SU-DHL-6 (cell line): ENCODE measurements at regions not wholly inside any gene's neighbourhood (a gene's known extent, or its start where the extent isn't known, plus 50 kb on each side); places are given as distances from the start of the nearest gene placed in this dataset.

Experiments used
- H2AFZ ChIP-seq: fragments of 200-600 bp; sonication (generic); 2 replicates; pipeline ENCODE4 v1.6.1; 2014; ENCODE audit warnings: low read depth, mild to moderate bottlenecking, moderate library complexity, mixed read lengths, antibody characterized with exemption, low read length; ENCODE audit not compliant: severe bottlenecking
- H3F3A ChIP-seq: fragments of 200-600 bp; shearing (Covaris generic); 2 replicates; pipeline ENCODE4 v1.6.0; 2016; ENCODE audit warnings: antibody characterized with exemption, mild to moderate bottlenecking; ENCODE audit not compliant: insufficient read depth
- H3K27ac ChIP-seq: fragments of 200-600 bp; sonication (generic); 2 replicates; pipeline ENCODE4 v1.5.1; 2016; ENCODE audit warnings: low read depth, mild to moderate bottlenecking, low read length, moderate library complexity, mixed read lengths
- H3K27me3 ChIP-seq: fragments of 200-600 bp; sonication (generic), shearing (Covaris generic); 2 replicates; pipeline ENCODE4 v1.6.0; 2014; ENCODE audit warnings: mild to moderate bottlenecking, low read length
- H3K36me3 ChIP-seq: fragments of 200-600 bp; sonication (generic); 2 replicates; pipeline ENCODE4 v1.6.1; 2014; ENCODE audit warnings: mild to moderate bottlenecking, low read length, mixed read lengths
- H3K4me2 ChIP-seq: fragments of 300-600, 200-600 bp; shearing (Covaris generic), sonication (generic); 2 replicates; pipeline ENCODE4 v1.6.0; 2014; ENCODE audit warnings: low read length, low read depth, mild to moderate bottlenecking; ENCODE audit not compliant: poor library complexity, severe bottlenecking
- H3K4me3 ChIP-seq: fragments of 200-600 bp; sonication (generic); 2 replicates; pipeline ENCODE4 v1.5.1; 2014; ENCODE audit warnings: antibody characterized with exemption, low read length, mild to moderate bottlenecking, mixed read lengths; ENCODE audit not compliant: insufficient read depth, poor library complexity, severe bottlenecking
- H3K79me2 ChIP-seq: fragments of 200-600 bp; sonication (generic); 2 replicates; pipeline ENCODE4 v1.6.1; 2014; ENCODE audit warnings: mild to moderate bottlenecking, low read length, moderate library complexity; ENCODE audit not compliant: insufficient read depth
- H3K9ac ChIP-seq: fragments of 200-600 bp; sonication (generic); 2 replicates; pipeline ENCODE4 v1.7.0; 2014; ENCODE audit warnings: mild to moderate bottlenecking, low read length
- H3K9me2 ChIP-seq: fragments of 200-600 bp; sonication (generic); replicated peaks from 2 replicates; pipeline ENCODE4 v1.6.1; 2014; ENCODE audit warnings: low read length; ENCODE audit not compliant: insufficient read depth
- H3K9me3 ChIP-seq: fragments of 200-600 bp; sonication (generic); 2 replicates; pipeline ENCODE4 v1.6.1; 2014; ENCODE audit warnings: low read length, mixed read lengths; ENCODE audit not compliant: insufficient read depth
- H4K20me1 ChIP-seq: fragments of 200-600 bp; sonication (generic); 2 replicates; pipeline ENCODE4 v1.6.1; 2014; ENCODE audit warnings: low read depth, mild to moderate bottlenecking, antibody characterized with exemption, low read length, moderate library complexity, mixed read lengths
- CTCF ChIP-seq: fragments of 200-600 bp; sonication (generic); IDR thresholded peaks from one replicate; pipeline ENCODE4 v1.5.1; 2017; ENCODE audit warnings: antibody characterized with exemption, mild to moderate bottlenecking, low read length, moderate library complexity; ENCODE audit not compliant: insufficient read depth, poor library complexity, severe bottlenecking
- EZH2phosphoT487 ChIP-seq: fragments of 200-600 bp; sonication (generic), shearing (Covaris generic); conservative IDR thresholded peaks from 2 replicates; pipeline ENCODE4 v1.6.1; 2018; ENCODE audit warnings: mild to moderate bottlenecking, antibody characterized with exemption, low read length, moderate library complexity, mixed read lengths

GRCh38 chr7:25790963-25791362 lies 361.0 kb upstream of the NFE2L3 start:
- H2AFZ ChIP-seq, result no peak overlapping the region
- TF ChIP-seq CTCF (no peak), EZH2phosphoT487 (no peak)
- H3K27me3 ChIP-seq, result no peaks in the 10 kb centered on the region
- H3K9me3 ChIP-seq, result no peaks in the 10 kb centered on the region
- no peak overlapping the region for H3K9ac ChIP-seq
- no peaks in the 10 kb centered on the region for H3K9me2 ChIP-seq
- H4K20me1 ChIP-seq, result no peaks in the 10 kb centered on the region
- H3K4me2 ChIP-seq, result no peak overlapping the region
- no peaks in the 10 kb centered on the region for H3K79me2 ChIP-seq
- no peaks in the 10 kb centered on the region for H3F3A ChIP-seq
- H3K4me3 ChIP-seq, result no peak overlapping the region
- H3K36me3 ChIP-seq, result no peaks in the 10 kb centered on the region
- no peak overlapping the region for H3K27ac ChIP-seq

- Histone ChIP-seq H3K36me3 (no peaks in the 10 kb centered on the region), H3K4me3 (no peak overlapping the region), H3K9me2 (no peaks in the 10 kb centered on the region), H2AFZ (no peak overlapping the region), H3K27ac (no peak overlapping the region), H3F3A (no peaks in the 10 kb centered on the region), H3K27me3 (no peaks in the 10 kb centered on the region), H4K20me1 (no peaks in the 10 kb centered on the region), H3K9ac (no peak overlapping the region), H3K79me2 (no peaks in the 10 kb centered on the region), H3K4me2 (no peak overlapping the region), H3K9me3 (no peaks in the 10 kb centered on the region)
- TF ChIP-seq EZH2phosphoT487, result no peak
- no peak for TF ChIP-seq CTCF
These were observed 359.4 kb upstream of the NFE2L3 start for GRCh38 chr7:25792586-25792985.

- no peaks in the 10 kb centered on the region for H3K36me3 ChIP-seq
- H2AFZ ChIP-seq, result no peak overlapping the region
- no peaks in the 10 kb centered on the region for H3K9me3 ChIP-seq
- no peak overlapping the region for H3K9ac ChIP-seq
- no peaks in the 10 kb centered on the region for H3K9me2 ChIP-seq
- TF ChIP-seq CTCF (no peak), EZH2phosphoT487 (no peak)
- no peak overlapping the region for H3K27ac ChIP-seq
- no peak overlapping the region for H3K4me3 ChIP-seq
- no peaks in the 10 kb centered on the region for H3F3A ChIP-seq
- no peak overlapping the region for H3K4me2 ChIP-seq
- no peaks in the 10 kb centered on the region for H3K79me2 ChIP-seq
- no peaks in the 10 kb centered on the region for H4K20me1 ChIP-seq
- no peaks in the 10 kb centered on the region for H3K27me3 ChIP-seq
These were observed 356.2 kb upstream of the NFE2L3 start for GRCh38 chr7:25795824-25796235.

GRCh38 chr7:25798344-25798743 lies 353.7 kb upstream of the NFE2L3 start:
- Histone ChIP-seq H3K9ac (no peak overlapping the region), H3K79me2 (no peaks in the 10 kb centered on the region), H4K20me1 (no peaks in the 10 kb centered on the region), H3F3A (no peaks in the 10 kb centered on the region), H3K27me3 (no peaks in the 10 kb centered on the region), H3K9me2 (no peaks in the 10 kb centered on the region), H3K4me2 (no peak overlapping the region), H3K27ac (no peak overlapping the region), H3K36me3 (no peaks in the 10 kb centered on the region), H2AFZ (no peak overlapping the region), H3K4me3 (no peak overlapping the region), H3K9me3 (no peaks in the 10 kb centered on the region)
- TF ChIP-seq CTCF, result no peak
- no peak for TF ChIP-seq EZH2phosphoT487
